ENCODE measurements at regions not wholly inside any gene's neighbourhood (a gene's known extent, or its start where the extent isn't known, plus 50 kb on each side); places are given as distances from the start of the nearest gene placed in this dataset.

DNA sequence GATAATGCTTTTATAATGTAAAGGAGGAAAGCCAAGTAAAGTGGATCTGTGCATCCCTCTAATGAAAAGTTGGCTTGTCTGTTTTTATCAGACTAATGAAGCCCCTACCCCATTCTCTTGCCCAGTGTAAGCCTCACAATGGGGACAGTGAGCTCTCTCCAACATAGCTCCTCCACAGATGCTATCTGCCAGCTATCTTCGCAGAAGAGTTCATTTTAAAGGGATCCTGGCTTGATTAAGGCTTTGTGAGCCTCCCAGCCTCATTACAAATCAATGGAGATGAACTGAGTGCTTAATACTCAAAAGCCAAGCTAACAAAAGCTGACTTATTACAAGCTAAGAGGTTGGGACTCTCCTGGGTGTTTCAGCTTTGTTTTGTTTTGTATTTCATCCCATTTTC is 514.7 kb downstream of the NUF2 start:
- no peak overlapping the region for H3K27ac Mint-ChIP-seq (ENCODE audit: unreplicated experiment)
- no peaks in the 10 kb centered on the region for H3K9me3 Mint-ChIP-seq (ENCODE audit: unreplicated experiment)
- no peak overlapping the region for H3K4me3 ChIP-seq (ENCODE audit: insufficient read depth, low read depth, low read length)
- no peaks in the 10 kb centered on the region for H3K4me1 Mint-ChIP-seq (ENCODE audit: low read depth, unreplicated experiment)
- FAIRE-seq, result no peak
- DNase-seq (ENCODE audit: low read depth), result no peak
- H3K4me2 ChIP-seq (ENCODE audit: low read length), result no peak overlapping the region
- H3K4me3 Mint-ChIP-seq (ENCODE audit: unreplicated experiment), result no peak overlapping the region
- no peaks in the 10 kb centered on the region for H3K9me3 ChIP-seq (ENCODE audit: insufficient read depth, low read depth, low read length)
- H2AFZ ChIP-seq (ENCODE audit: low read depth, low read length), result no peak overlapping the region
- H3K27me3 ChIP-seq (ENCODE audit: insufficient read depth, low read length), result no peaks in the 10 kb centered on the region
- TF ChIP-seq EZH2 (IDR thresholded peaks at IDR 0.05; ENCODE audit: insufficient read depth, low read length), result no peak
- TF ChIP-seq, protein P1, sequence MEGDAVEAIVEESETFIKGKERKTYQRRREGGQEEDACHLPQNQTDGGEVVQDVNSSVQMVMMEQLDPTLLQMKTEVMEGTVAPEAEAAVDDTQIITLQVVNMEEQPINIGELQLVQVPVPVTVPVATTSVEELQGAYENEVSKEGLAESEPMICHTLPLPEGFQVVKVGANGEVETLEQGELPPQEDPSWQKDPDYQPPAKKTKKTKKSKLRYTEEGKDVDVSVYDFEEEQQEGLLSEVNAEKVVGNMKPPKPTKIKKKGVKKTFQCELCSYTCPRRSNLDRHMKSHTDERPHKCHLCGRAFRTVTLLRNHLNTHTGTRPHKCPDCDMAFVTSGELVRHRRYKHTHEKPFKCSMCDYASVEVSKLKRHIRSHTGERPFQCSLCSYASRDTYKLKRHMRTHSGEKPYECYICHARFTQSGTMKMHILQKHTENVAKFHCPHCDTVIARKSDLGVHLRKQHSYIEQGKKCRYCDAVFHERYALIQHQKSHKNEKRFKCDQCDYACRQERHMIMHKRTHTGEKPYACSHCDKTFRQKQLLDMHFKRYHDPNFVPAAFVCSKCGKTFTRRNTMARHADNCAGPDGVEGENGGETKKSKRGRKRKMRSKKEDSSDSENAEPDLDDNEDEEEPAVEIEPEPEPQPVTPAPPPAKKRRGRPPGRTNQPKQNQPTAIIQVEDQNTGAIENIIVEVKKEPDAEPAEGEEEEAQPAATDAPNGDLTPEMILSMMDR (IDR thresholded peaks at IDR 0.05; ENCODE audit: insufficient read depth, low read depth, low read length), result no peak
- no peaks in the 10 kb centered on the region for H3K27me3 Mint-ChIP-seq (ENCODE audit: low read depth, unreplicated experiment)
- no peaks in the 10 kb centered on the region for H3K36me3 Mint-ChIP-seq (ENCODE audit: low read depth, unreplicated experiment)
- no peaks in the 10 kb centered on the region for H4K20me1 ChIP-seq (ENCODE audit: insufficient read depth, low read length)
- H3K36me3 ChIP-seq (ENCODE audit: insufficient read depth, low read length), result no peaks in the 10 kb centered on the region
- no peak overlapping the region for H3K27ac ChIP-seq (ENCODE audit: low read depth, low read length)
- H3K9ac ChIP-seq (ENCODE audit: low read length), result no peak overlapping the region
- no peaks in the 10 kb centered on the region for H3K79me2 ChIP-seq (ENCODE audit: insufficient read depth, low read length)
- no peaks in the 10 kb centered on the region for H3K4me1 ChIP-seq (ENCODE audit: insufficient read depth, low read length)

DNA sequence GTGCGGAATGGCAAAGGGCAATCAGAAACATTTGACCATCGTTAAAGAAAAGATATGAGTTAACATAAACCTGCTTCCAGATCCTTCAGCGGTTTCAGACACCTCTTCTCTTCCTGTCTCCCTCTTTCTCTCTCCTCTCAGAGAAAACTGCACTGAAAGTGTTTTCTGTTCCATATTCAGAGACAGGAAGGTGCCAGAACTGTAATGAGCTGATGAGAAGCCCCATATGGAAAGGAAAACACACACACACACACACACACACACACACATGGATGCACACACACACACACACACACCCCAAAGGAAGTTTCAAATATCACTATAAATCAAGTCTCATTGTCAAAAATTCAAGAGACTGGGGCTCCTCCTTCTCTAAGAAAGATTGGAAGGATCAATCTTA is 515.5 kb downstream of the NUF2 start:
- no peaks in the 10 kb centered on the region for H3K27me3 Mint-ChIP-seq (ENCODE audit: low read depth, unreplicated experiment)
- H3K4me1 Mint-ChIP-seq (ENCODE audit: low read depth, unreplicated experiment), result no peaks in the 10 kb centered on the region
- no peaks in the 10 kb centered on the region for H4K20me1 ChIP-seq (ENCODE audit: insufficient read depth, low read length)
- no peaks in the 10 kb centered on the region for H3K36me3 Mint-ChIP-seq (ENCODE audit: low read depth, unreplicated experiment)
- no peaks in the 10 kb centered on the region for H3K79me2 ChIP-seq (ENCODE audit: insufficient read depth, low read length)
- H3K4me1 ChIP-seq (ENCODE audit: insufficient read depth, low read length), result no peaks in the 10 kb centered on the region
- H3K9me3 Mint-ChIP-seq (ENCODE audit: unreplicated experiment), result no peaks in the 10 kb centered on the region
- H3K27ac ChIP-seq (ENCODE audit: low read depth, low read length), result no peak overlapping the region
- no peak overlapping the region for H3K9ac ChIP-seq (ENCODE audit: low read length)
- H3K27me3 ChIP-seq (ENCODE audit: insufficient read depth, low read length), result no peaks in the 10 kb centered on the region
- no peak overlapping the region for H2AFZ ChIP-seq (ENCODE audit: low read depth, low read length)
- no peak overlapping the region for H3K4me2 ChIP-seq (ENCODE audit: low read length)
- TF ChIP-seq EZH2 (IDR thresholded peaks at IDR 0.05; ENCODE audit: insufficient read depth, low read length), result no peak
- TF ChIP-seq, protein P1 (IDR thresholded peaks at IDR 0.05; ENCODE audit: insufficient read depth, low read depth, low read length), result no peak
- no peaks in the 10 kb centered on the region for H3K36me3 ChIP-seq (ENCODE audit: insufficient read depth, low read length)
- H3K4me3 ChIP-seq (ENCODE audit: insufficient read depth, low read depth, low read length), result no peak overlapping the region
- no peak overlapping the region for H3K4me3 Mint-ChIP-seq (ENCODE audit: unreplicated experiment)
- DNase-seq (ENCODE audit: low read depth) (no peak), FAIRE-seq (no peak)
- H3K9me3 ChIP-seq (ENCODE audit: insufficient read depth, low read depth, low read length), result no peaks in the 10 kb centered on the region
- no peak overlapping the region for H3K27ac Mint-ChIP-seq (ENCODE audit: unreplicated experiment)

DNA sequence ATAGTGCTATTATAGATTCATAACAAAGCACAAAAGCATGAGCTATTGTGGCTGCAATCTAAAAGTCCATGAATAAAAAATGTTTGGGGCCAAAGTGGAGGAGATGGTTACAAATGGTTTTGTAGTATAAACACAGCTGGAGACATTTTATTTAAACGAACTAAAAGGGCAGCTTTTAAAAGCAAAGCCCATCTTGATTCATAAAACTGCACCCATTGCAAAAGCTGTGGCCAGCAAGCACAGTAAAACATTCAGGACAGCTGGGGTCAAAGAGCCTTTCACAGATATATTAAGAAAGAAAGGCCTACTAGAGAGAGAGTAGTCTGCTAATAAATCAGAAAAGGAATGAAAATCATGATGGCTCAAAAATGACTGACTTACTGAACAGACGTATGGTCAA is 520.8 kb downstream of the NUF2 start:
- H2AFZ ChIP-seq (ENCODE audit: low read depth, low read length), result no peak overlapping the region
- DNase-seq (ENCODE audit: low read depth), result peak; percentile 2
- TF ChIP-seq, protein P1 (IDR thresholded peaks at IDR 0.05; ENCODE audit: insufficient read depth, low read depth, low read length), result no peak
- TF ChIP-seq EZH2 (IDR thresholded peaks at IDR 0.05; ENCODE audit: insufficient read depth, low read length), result no peak

More for the DNA sequence above, 520.8 kb downstream of the NUF2 start:
- H3K27me3 ChIP-seq (ENCODE audit: insufficient read depth, low read length), result no peaks in the 10 kb centered on the region
- no peaks in the 10 kb centered on the region for H4K20me1 ChIP-seq (ENCODE audit: insufficient read depth, low read length)
- no peaks in the 10 kb centered on the region for H3K9me3 Mint-ChIP-seq (ENCODE audit: unreplicated experiment)
- H3K79me2 ChIP-seq (ENCODE audit: insufficient read depth, low read length), result no peaks in the 10 kb centered on the region
- no peak for FAIRE-seq
- no peaks in the 10 kb centered on the region for H3K36me3 Mint-ChIP-seq (ENCODE audit: low read depth, unreplicated experiment)
- H3K4me2 ChIP-seq (ENCODE audit: low read length), result no peak overlapping the region
- no peaks in the 10 kb centered on the region for H3K9me3 ChIP-seq (ENCODE audit: insufficient read depth, low read depth, low read length)
- H3K9ac ChIP-seq (ENCODE audit: low read length), result no peak overlapping the region
- H3K36me3 ChIP-seq (ENCODE audit: insufficient read depth, low read length), result no peaks in the 10 kb centered on the region
- H3K27ac ChIP-seq (ENCODE audit: low read depth, low read length), result no peak overlapping the region
- H3K4me3 Mint-ChIP-seq (ENCODE audit: unreplicated experiment), result no peak overlapping the region
- no peak overlapping the region for H3K27ac Mint-ChIP-seq (ENCODE audit: unreplicated experiment)
- no peaks in the 10 kb centered on the region for H3K4me1 Mint-ChIP-seq (ENCODE audit: low read depth, unreplicated experiment)
- H3K27me3 Mint-ChIP-seq (ENCODE audit: low read depth, unreplicated experiment), result no peaks in the 10 kb centered on the region
- no peaks in the 10 kb centered on the region for H3K4me1 ChIP-seq (ENCODE audit: insufficient read depth, low read length)
- H3K4me3 ChIP-seq (ENCODE audit: insufficient read depth, low read depth, low read length), result no peak overlapping the region

All from astrocyte (in vitro differentiated cells and primary cell).